Loucy (cell line): ENCODE measurements at regions not wholly inside any gene's neighbourhood (a gene's known extent, or its start where the extent isn't known, plus 50 kb on each side); places are given as distances from the start of the nearest gene placed in this dataset.

Experiments
- H2AFZ ChIP-seq: fragments of 200-600 bp; sonication (generic); 2 replicates; pipeline ENCODE4 v1.6.0; 2016; ENCODE audit warnings: antibody characterized with exemption, mild to moderate bottlenecking, low read length, moderate library complexity
- H3F3A ChIP-seq: fragments of 200-600 bp; 2 replicates; pipeline ENCODE4 v1.6.0; 2016; ENCODE audit warnings: antibody characterized with exemption, low read depth, mild to moderate bottlenecking
- H3K27me3 ChIP-seq: fragments of 200-600 bp; sonication (generic); 2 replicates; pipeline ENCODE4 v1.6.1; 2014; ENCODE audit warnings: low read length, mild to moderate bottlenecking; ENCODE audit not compliant: insufficient read depth, poor library complexity, severe bottlenecking
- H3K36me3 ChIP-seq: fragments of 200-600 bp; sonication (generic); 2 replicates; pipeline ENCODE4 v1.6.1; 2016; ENCODE audit warnings: low read length; ENCODE audit not compliant: insufficient read depth
- H3K4me1 ChIP-seq: fragments of 200-600 bp; sonication (generic); 2 replicates; pipeline ENCODE4 v1.5.1; 2014; ENCODE audit warnings: low read length, mild to moderate bottlenecking; ENCODE audit not compliant: insufficient read depth, poor library complexity, severe bottlenecking
- H3K4me2 ChIP-seq: fragments of 200-600 bp; sonication (generic); 2 replicates; pipeline ENCODE4 v1.6.0; 2014; ENCODE audit warnings: antibody characterized with exemption, low read length, low read depth, mild to moderate bottlenecking; ENCODE audit not compliant: poor library complexity, severe bottlenecking
- H3K4me3 ChIP-seq: fragments of 200-600 bp; sonication (generic); 2 replicates; pipeline ENCODE4 v1.5.1; 2014; ENCODE audit warnings: low read length, mild to moderate bottlenecking, mixed read lengths; ENCODE audit not compliant: poor library complexity, severe bottlenecking
- H3K79me2 ChIP-seq: fragments of 200-600 bp; sonication (generic); 2 replicates; pipeline ENCODE4 v1.6.1; 2014; ENCODE audit warnings: low read length; ENCODE audit not compliant: insufficient read depth
- H3K9ac ChIP-seq: fragments of 200-600 bp; sonication (generic); 2 replicates; pipeline ENCODE4 v1.6.0; 2014; ENCODE audit warnings: mild to moderate bottlenecking, low read depth, low read length, moderate library complexity; ENCODE audit not compliant: poor library complexity, severe bottlenecking
- H3K9me2 ChIP-seq: fragments of 200-600 bp; sonication (generic); replicated peaks from 2 replicates; pipeline ENCODE4 v1.6.1; 2016; ENCODE audit warnings: low read depth, low read length, mixed read lengths
- H3K9me3 ChIP-seq: fragments of 200-600 bp; sonication (generic); 2 replicates; pipeline ENCODE4 v1.6.1; 2014; ENCODE audit warnings: mild to moderate bottlenecking, antibody characterized with exemption, low read length, low read depth; ENCODE audit not compliant: insufficient read depth
- H4K20me1 ChIP-seq: fragments of 200-600 bp; sonication (generic); 2 replicates; pipeline ENCODE4 v1.6.0; 2014; ENCODE audit warnings: antibody characterized with exemption, low read length, mild to moderate bottlenecking; ENCODE audit not compliant: insufficient read depth, poor library complexity, severe bottlenecking
- CTCF ChIP-seq: fragments of 200-600 bp; sonication (generic); conservative IDR thresholded peaks from 2 replicates; pipeline ENCODE4 v1.5.1; 2014; ENCODE audit warnings: mild to moderate bottlenecking, antibody characterized with exemption, low read length
- EZH2phosphoT487 ChIP-seq: fragments of 200-600 bp; IDR thresholded peaks from 2 replicates; pipeline ENCODE4 v1.6.1; 2018; ENCODE audit warnings: antibody characterized with exemption, mild to moderate bottlenecking, moderate library complexity, borderline replicate concordance

GRCh38 chr5:74954919-74955318 lies 88.7 kb upstream of the FAM169A start:
- H3K27me3 ChIP-seq: no peaks in the 10 kb centered on the region
- H3K4me3 ChIP-seq: no peak overlapping the region
- H3K9ac ChIP-seq: no peak overlapping the region
- H3K4me1 ChIP-seq: peaks cover 17% of the 10 kb centered on the region
- H3K79me2 ChIP-seq: no peaks in the 10 kb centered on the region
- no peaks in the 10 kb centered on the region for H4K20me1 ChIP-seq
- H3K9me2 ChIP-seq: no peaks in the 10 kb centered on the region
- no peak overlapping the region for H2AFZ ChIP-seq
- no peak for TF ChIP-seq CTCF
- no peak for TF ChIP-seq EZH2phosphoT487
- no peaks in the 10 kb centered on the region for H3F3A ChIP-seq
- H3K9me3 ChIP-seq: no peaks in the 10 kb centered on the region; the same call in 1 of the 2 replicates
- H3K36me3 ChIP-seq: no peaks in the 10 kb centered on the region
- no peak overlapping the region for H3K4me2 ChIP-seq

GRCh38 chr5:74953937-74954720 lies 87.9 kb upstream of the FAM169A start:
- Histone ChIP-seq H3K36me3 (no peaks in the 10 kb centered on the region), H3K4me1 (peaks cover 18% of the 10 kb centered on the region), H3K79me2 (no peaks in the 10 kb centered on the region), H3K4me2 (no peak overlapping the region), H3K9me3 (no peaks in the 10 kb centered on the region; the same call in 1 of the 2 replicates), H3K27me3 (no peaks in the 10 kb centered on the region), H3K4me3 (no peak overlapping the region), H3F3A (no peaks in the 10 kb centered on the region), H2AFZ (no peak overlapping the region), H3K9ac (no peak overlapping the region), H3K9me2 (no peaks in the 10 kb centered on the region), H4K20me1 (no peaks in the 10 kb centered on the region)
- TF ChIP-seq EZH2phosphoT487 (no peak), CTCF (no peak)

- no peak overlapping the region for H3K4me2 ChIP-seq
- no peaks in the 10 kb centered on the region for H3K36me3 ChIP-seq
- no peak overlapping the region for H3K9ac ChIP-seq
- H4K20me1 ChIP-seq: no peaks in the 10 kb centered on the region
- no peaks in the 10 kb centered on the region for H3K79me2 ChIP-seq
- H3K27me3 ChIP-seq: no peaks in the 10 kb centered on the region
- H3K9me2 ChIP-seq: no peaks in the 10 kb centered on the region
- H3K4me1 ChIP-seq: peaks cover 18% of the 10 kb centered on the region
- no peak overlapping the region for H2AFZ ChIP-seq
- H3K9me3 ChIP-seq: no peaks in the 10 kb centered on the region; the same call in 1 of the 2 replicates
- TF ChIP-seq EZH2phosphoT487: no peak
- TF ChIP-seq CTCF: no peak
- H3K4me3 ChIP-seq: no peak overlapping the region
- no peaks in the 10 kb centered on the region for H3F3A ChIP-seq
Measured at GRCh38 chr5:74953554-74953936, 87.4 kb upstream of the FAM169A start.
